ENCODE measurements at regions not wholly inside any gene's neighbourhood (a gene's known extent, or its start where the extent isn't known, plus 50 kb on each side); places are given as distances from the start of the nearest gene placed in this dataset.

- Mint-ChIP-seq H3K9me3 (ENCODE audit: low read depth) (peaks cover 18% of the 10 kb centered on the region), H3K36me3 (ENCODE audit: low read depth) (no peaks in the 10 kb centered on the region), H3K4me1 (ENCODE audit: low read depth) (peaks cover 32% of the 10 kb centered on the region), H3K27ac (ENCODE audit: unreplicated experiment) (no peak overlapping the region), H3K4me3 (ENCODE audit: unreplicated experiment) (no peak overlapping the region), H3K27me3 (ENCODE audit: low read depth) (no peaks in the 10 kb centered on the region)
- no peak for DNase-seq (ENCODE audit: low spot score)
- no peak for TF ChIP-seq CTCF (IDR thresholded peaks at IDR 0.05)
These were observed 121.5 kb upstream of the CPM start for GRCh38 chr12:69054343-69055056.

GRCh38 chr12:69055280-69055679, 122.3 kb upstream of the CPM start:
- H3K36me3 Mint-ChIP-seq (ENCODE audit: low read depth) = no peaks in the 10 kb centered on the region
- no peak for TF ChIP-seq CTCF (IDR thresholded peaks at IDR 0.05)
- H3K4me1 Mint-ChIP-seq (ENCODE audit: low read depth) = peaks cover 32% of the 10 kb centered on the region
- H3K4me3 Mint-ChIP-seq (ENCODE audit: unreplicated experiment) = no peak overlapping the region
- no peak for DNase-seq (ENCODE audit: low spot score)
- no peaks in the 10 kb centered on the region for H3K27me3 Mint-ChIP-seq (ENCODE audit: low read depth)
- no peak overlapping the region for H3K27ac Mint-ChIP-seq (ENCODE audit: unreplicated experiment)
- H3K9me3 Mint-ChIP-seq (ENCODE audit: low read depth) = peaks cover 15% of the 10 kb centered on the region

- TF ChIP-seq CTCF (IDR thresholded peaks at IDR 0.05) = no peak
- Mint-ChIP-seq H3K9me3 (ENCODE audit: low read depth) (peaks cover 11% of the 10 kb centered on the region), H3K4me3 (ENCODE audit: unreplicated experiment) (no peak overlapping the region), H3K27ac (ENCODE audit: unreplicated experiment) (no peak overlapping the region), H3K36me3 (ENCODE audit: low read depth) (no peaks in the 10 kb centered on the region), H3K4me1 (ENCODE audit: low read depth) (peaks cover 32% of the 10 kb centered on the region), H3K27me3 (ENCODE audit: low read depth) (no peaks in the 10 kb centered on the region)
- no peak for DNase-seq (ENCODE audit: low spot score)
These were observed 122.7 kb upstream of the CPM start for GRCh38 chr12:69055706-69056105.

- H3K4me1 Mint-ChIP-seq (ENCODE audit: low read depth) = peaks cover 29% of the 10 kb centered on the region
- peak overlapping the region; percentile 43 for H3K27ac Mint-ChIP-seq (ENCODE audit: unreplicated experiment)
- H3K4me3 Mint-ChIP-seq (ENCODE audit: unreplicated experiment) = no peak overlapping the region
- DNase-seq (ENCODE audit: low spot score) = no peak
- TF ChIP-seq CTCF (IDR thresholded peaks at IDR 0.05) = no peak
- H3K27me3 Mint-ChIP-seq (ENCODE audit: low read depth) = no peaks in the 10 kb centered on the region
- peaks cover 4% of the 10 kb centered on the region for H3K9me3 Mint-ChIP-seq (ENCODE audit: low read depth)
- no peaks in the 10 kb centered on the region for H3K36me3 Mint-ChIP-seq (ENCODE audit: low read depth)
These were observed 124.0 kb upstream of the CPM start for GRCh38 chr12:69056743-69057515.

- Mint-ChIP-seq H3K4me1 (ENCODE audit: low read depth) (peaks cover 22% of the 10 kb centered on the region), H3K4me3 (ENCODE audit: unreplicated experiment) (no peak overlapping the region), H3K27ac (ENCODE audit: unreplicated experiment) (no peak overlapping the region), H3K9me3 (ENCODE audit: low read depth) (peaks cover 4% of the 10 kb centered on the region), H3K27me3 (ENCODE audit: low read depth) (no peaks in the 10 kb centered on the region), H3K36me3 (ENCODE audit: low read depth) (no peaks in the 10 kb centered on the region)
- DNase-seq (ENCODE audit: low spot score) = no peak
- TF ChIP-seq CTCF (IDR thresholded peaks at IDR 0.05) = no peak
These were observed 124.8 kb upstream of the CPM start for GRCh38 chr12:69057742-69058141.
